ENCODE measurements at regions not wholly inside any gene's neighbourhood (a gene's known extent, or its start where the extent isn't known, plus 50 kb on each side); places are given as distances from the start of the nearest gene placed in this dataset.
"Not testable (repeated sequence)": the region's sequence is repeated elsewhere in the genome, so short reads cannot be mapped to it uniquely, and the experiment has no call there.

DNA sequence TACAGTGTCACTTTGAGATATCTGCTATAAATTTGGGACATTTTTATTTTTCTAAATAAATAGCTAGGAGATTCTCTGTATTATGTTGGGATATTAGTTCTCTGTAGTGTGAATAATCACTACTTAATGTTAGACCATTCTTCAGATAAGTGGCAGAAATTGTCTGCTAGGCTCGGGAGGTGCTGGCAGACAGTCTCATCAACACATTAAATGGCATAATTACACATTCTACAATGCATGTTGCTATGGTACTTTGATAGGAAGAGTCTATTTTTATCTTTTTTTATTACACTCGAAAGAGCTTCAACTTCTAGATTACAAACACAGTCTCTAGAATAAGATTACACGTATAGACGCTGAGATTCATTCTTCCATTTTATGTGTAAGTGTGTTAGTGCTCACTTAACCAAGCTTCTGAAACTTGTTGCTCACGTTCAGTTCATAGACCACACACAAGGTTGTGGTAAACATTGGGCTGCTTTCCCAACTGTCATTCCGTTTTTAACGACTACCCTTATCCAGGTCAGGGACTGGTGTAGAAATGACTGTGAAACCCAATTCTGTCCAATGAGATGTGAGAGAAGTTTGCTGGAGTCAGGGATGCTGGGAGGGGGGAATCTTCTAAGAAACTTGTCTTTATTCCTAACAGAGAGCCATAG, 78.6 kb downstream of the TPBG start:
- no peak overlapping the region for H3K4me3 ChIP-seq (ENCODE audit: low read depth, low read length)
- in situ Hi-C loops (cut with HindIII; ENCODE audit: low sequenced_read_pairs): no loop called here
- TF ChIP-seq CTCF (IDR thresholded peaks at IDR 0.05; ENCODE audit: low read depth, low read length): no peak
- DNase-seq (ENCODE audit: low read depth, low spot score): no peak

DNA sequence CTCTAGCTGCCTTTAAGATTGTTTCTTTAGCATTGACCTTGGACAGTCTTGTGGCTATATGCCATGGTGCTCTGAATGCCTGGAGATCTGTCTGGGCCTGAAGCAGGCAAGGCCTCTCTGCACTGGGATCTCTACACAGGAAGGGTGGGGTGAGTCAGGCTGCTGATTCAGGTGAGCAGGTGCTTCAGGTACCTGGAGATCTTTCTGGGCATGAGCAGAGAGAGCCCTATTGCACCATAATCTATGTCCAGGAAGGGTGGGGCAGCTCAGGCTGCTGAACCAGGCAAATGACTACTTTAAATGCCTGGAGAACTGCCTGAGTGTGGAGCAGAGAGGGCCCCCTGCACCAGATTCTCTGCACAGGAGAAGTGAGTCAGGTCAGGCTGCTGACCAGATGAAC, 94.5 kb downstream of the TPBG start:
- DNase-seq (ENCODE audit: low read depth, low spot score): no peak
- TF ChIP-seq CTCF (IDR thresholded peaks at IDR 0.05; ENCODE audit: low read depth, low read length): no peak
- in situ Hi-C loops (cut with HindIII; ENCODE audit: low sequenced_read_pairs): no loop called here
- no peak overlapping the region for H3K4me3 ChIP-seq (ENCODE audit: low read depth, low read length)

DNA sequence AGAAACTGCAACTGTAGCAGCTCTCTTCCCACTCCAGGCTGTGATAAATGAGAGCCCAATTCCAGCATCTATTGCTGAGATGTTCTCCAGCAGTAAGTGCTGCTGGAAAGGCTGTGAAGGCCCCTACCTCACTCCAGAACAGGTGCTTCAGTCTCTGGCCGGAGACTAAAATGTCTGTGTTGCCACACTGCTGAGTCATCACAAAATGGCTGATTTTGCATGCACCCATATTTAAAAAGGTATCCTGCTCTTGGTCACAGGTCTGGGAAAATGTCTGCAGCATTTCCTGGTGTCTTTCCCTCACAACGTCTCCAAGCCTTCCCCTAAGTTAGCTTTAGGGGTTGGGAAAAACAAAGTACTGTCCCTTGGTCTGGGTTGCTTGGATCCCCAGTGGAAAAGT, 95.1 kb downstream of the TPBG start:
- in situ Hi-C loops (cut with HindIII; ENCODE audit: low sequenced_read_pairs): no loop called here
- no peak overlapping the region for H3K4me3 ChIP-seq (ENCODE audit: low read depth, low read length)
- DNase-seq (ENCODE audit: low read depth, low spot score): no peak
- TF ChIP-seq CTCF (IDR thresholded peaks at IDR 0.05; ENCODE audit: low read depth, low read length): no peak

- no peak overlapping the region for H3K4me3 ChIP-seq (ENCODE audit: low read depth, low read length)
- no peak for TF ChIP-seq CTCF (IDR thresholded peaks at IDR 0.05; ENCODE audit: low read depth, low read length)
- in situ Hi-C loops (cut with HindIII; ENCODE audit: low sequenced_read_pairs): no loop called here
- DNase-seq (ENCODE audit: low read depth, low spot score): no peak
Observed at GRCh38 chr6:82461536-82461935, 97.9 kb downstream of the TPBG start.

GRCh38 chr6:82467338-82467737, 103.7 kb downstream of the TPBG start:
- in situ Hi-C loops (cut with HindIII; ENCODE audit: low sequenced_read_pairs): no loop called here
- DNase-seq (ENCODE audit: low read depth, low spot score): no peak
- H3K4me3 ChIP-seq (ENCODE audit: low read depth, low read length): no peak overlapping the region
- TF ChIP-seq CTCF (IDR thresholded peaks at IDR 0.05; ENCODE audit: low read depth, low read length): no peak

GRCh38 chr6:82470123-82470522, 106.5 kb downstream of the TPBG start:
- H3K4me3 ChIP-seq (ENCODE audit: low read depth, low read length); in situ Hi-C loops (cut with HindIII; ENCODE audit: low sequenced_read_pairs): not testable (repeated sequence)

GRCh38 chr6:82475106-82475505, 111.5 kb downstream of the TPBG start:
- DNase-seq (ENCODE audit: low read depth, low spot score); in situ Hi-C loops (cut with HindIII; ENCODE audit: low sequenced_read_pairs); H3K4me3 ChIP-seq (ENCODE audit: low read depth, low read length): not testable (repeated sequence)

More at GRCh38 chr6:82470123-82470522, 106.5 kb downstream of the TPBG start:
- not testable (repeated sequence) for DNase-seq (ENCODE audit: low read depth, low spot score)

- no peak overlapping the region for H3K4me3 ChIP-seq (ENCODE audit: low read depth, low read length)
- no peak for DNase-seq (ENCODE audit: low read depth, low spot score)
- no peak for TF ChIP-seq CTCF (IDR thresholded peaks at IDR 0.05; ENCODE audit: low read depth, low read length)
- in situ Hi-C loops (cut with HindIII; ENCODE audit: low sequenced_read_pairs): no loop called here
Observed at GRCh38 chr6:82484001-82484400, 120.4 kb downstream of the TPBG start.

Data from astrocyte of the spinal cord (primary cell).